Stimulated activated naive CD4-positive, alpha-beta T cell (primary cell): ENCODE measurements at regions not wholly inside any gene's neighbourhood (a gene's known extent, or its start where the extent isn't known, plus 50 kb on each side); places are given as distances from the start of the nearest gene placed in this dataset.
"Not testable (repeated sequence)": the region's sequence is repeated elsewhere in the genome, so short reads cannot be mapped to it uniquely, and the experiment has no call there.

Experiments used
- DNase-seq, 6 experiments: peaks; one replicate each; lab custom pipeline; 2025; lab: John Stamatoyannopoulos, UW

- no peak for DNase-seq
These were observed 101.9 kb upstream of the ADAMTS5 start for GRCh38 chr21:27068811-27069210.

GRCh38 chr21:27067226-27067625 lies 100.3 kb upstream of the ADAMTS5 start:
- DNase-seq = no peak

DNA sequence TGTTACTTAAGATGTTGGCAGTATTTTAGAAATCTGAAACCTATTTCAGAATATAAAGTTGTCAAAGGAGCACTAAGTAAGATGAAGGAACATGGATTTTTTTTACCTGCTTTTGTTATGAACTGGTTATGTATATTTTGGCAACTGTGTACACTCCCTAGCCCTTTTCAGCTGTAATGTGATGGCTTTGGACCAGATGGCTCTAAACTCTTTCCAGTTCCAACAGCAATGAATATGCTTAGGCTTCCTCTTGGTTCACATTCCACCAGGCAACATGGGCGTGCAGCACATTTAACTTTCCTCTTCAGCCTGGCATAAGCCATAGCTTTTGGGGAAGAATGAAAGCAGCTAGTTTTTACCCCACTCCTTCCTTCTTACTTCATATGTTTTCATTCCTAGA lies 95.6 kb upstream of the ADAMTS5 start:
- DNase-seq = no peak

- no peak for DNase-seq
These were observed 94.9 kb upstream of the ADAMTS5 start for GRCh38 chr21:27061770-27062169.

GRCh38 chr21:27060190-27060589 lies 93.3 kb upstream of the ADAMTS5 start:
- no peak for DNase-seq

DNA sequence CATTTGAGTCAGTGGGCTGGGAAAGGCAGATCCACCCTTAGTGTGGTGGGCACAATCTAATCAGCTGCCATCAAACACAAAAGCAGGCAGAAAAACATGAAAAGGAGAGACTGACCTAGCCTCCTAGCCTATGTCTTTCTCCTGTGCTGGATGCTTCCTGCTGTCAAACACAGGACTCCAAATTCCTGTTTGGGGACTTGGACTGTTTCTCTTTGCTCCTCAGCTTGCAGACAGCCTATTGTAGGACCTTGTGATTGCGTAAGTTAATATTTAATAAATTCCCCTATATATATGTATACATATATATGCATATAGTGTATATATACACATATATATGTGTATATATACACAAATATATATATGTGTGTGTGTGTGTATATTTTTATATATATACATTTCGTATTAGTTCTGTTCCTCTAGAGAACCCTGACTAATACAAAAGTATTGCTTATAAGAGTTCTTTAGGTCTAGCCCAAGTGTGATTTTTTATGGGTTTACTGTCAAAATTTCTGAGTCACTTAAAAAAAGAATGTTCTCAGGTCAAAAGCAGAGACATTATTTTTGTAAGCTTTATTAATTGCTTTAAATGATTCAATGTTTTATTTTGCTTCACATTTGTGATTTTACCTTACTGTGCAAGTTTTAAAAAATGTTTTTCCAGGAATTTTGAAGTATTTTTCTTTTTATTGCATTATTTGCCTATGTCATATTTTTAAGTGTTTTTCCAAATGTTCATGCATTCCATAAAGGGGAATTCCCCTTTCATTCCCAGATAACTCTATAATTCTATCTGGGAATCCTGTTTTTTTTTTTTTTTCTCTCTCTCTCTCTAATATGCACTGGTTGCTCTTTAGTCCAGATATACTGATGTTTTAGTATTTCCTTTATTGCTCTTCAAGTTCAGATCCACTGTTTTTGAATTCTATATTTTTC lies 92.1 kb upstream of the ADAMTS5 start:
- DNase-seq = peak in 3 of 6 experiments; percentile 11 to 31 (median 28)

- no peak for DNase-seq
These were observed 91.1 kb upstream of the ADAMTS5 start for GRCh38 chr21:27057997-27058396.

DNA sequence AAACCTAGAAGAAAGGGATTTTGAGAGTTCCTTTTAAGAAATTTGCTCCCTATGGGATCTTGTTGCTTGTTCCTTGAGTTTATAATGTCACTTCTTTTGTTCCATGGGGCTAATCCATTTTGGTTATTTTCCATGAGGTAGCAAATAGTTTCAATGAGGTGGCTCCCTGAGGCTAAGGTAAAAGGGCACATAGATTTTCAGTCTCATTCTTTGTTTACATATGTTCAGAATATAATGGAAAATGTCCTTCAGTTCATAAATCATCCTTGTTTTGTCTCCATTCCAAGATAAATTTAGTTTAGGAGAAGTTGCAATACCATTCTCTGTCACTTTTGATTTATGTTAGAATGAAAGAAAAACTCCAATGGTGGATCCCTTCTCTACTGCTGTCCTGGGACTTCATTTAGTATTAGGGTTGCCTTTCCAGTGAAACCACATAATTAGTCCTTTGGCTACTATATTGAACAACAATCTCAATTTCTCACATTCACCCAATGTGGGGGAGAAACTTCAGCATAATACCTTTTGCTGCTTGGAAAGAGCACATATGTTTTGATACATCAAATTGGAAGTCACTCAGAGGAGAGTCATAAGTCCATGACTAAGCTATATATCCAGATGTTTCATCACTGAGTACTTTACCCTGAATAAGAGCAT lies 80.9 kb upstream of the ADAMTS5 start:
- DNase-seq = no peak

- no peak for DNase-seq
These were observed 80.4 kb upstream of the ADAMTS5 start for GRCh38 chr21:27047283-27047657.

GRCh38 chr21:27045281-27045985 lies 78.5 kb upstream of the ADAMTS5 start:
- no peak for DNase-seq

GRCh38 chr21:27043377-27043776 lies 76.5 kb upstream of the ADAMTS5 start:
- DNase-seq = no peak

DNA sequence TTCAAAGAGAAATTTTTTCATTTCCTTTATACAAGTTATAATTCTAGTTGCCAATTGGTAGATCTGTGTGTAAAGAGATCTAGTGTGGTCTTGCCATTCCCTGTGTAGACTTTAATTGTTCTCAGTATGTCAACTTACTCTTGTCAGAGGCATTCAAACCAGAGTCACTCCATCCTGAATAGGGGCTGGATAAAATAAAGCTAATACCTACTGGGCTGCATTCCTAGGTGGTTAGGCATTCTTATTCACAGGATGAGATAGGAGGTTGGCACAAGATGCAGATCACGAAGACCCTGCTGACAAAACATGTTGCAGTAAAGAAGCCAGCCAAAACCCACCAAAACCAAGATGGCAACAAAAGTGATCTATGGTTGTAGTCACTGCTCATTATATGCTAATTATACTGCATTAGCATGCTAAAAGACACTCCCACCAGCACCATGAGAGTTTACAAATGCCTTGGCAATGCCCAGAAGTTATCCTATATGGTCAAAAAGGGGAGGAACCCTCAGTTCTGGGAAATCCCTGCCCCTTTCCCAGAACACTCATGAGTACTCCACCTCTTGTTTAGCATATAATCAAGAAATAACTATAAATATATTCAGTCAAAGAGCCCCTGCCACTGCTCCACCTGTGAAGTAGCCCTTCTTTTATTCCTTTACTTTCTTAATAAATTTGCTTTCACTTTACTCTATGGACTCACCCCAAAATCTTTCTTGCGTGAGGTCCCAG lies 74.0 kb upstream of the ADAMTS5 start:
- no peak for DNase-seq

DNA sequence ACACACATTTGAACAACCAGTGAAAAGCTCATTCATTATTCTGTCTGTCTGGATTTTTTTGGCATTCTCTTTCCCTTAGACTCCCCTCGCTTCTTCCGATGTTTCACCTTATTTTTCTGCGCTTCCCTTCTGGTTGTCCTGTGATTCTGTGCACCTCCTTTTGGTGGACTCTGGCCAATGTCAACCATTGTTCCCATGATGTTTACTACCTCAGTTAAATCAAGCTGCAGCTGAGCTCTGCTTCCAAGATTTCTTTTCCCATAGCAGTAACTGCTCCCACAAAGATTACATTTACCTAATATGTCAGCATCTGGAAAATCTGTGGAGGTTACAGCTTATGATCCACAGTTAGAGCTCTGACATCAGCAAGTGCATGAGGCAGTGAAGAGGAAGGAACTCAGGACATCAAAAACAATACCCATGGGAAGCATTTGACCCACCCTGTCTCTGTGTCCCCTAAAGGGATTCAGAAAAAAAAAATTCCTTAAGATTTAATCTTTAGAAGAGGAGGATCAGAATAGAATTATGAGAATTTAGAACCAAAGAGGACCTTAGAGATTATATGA lies 69.9 kb upstream of the ADAMTS5 start:
- no peak for DNase-seq

DNA sequence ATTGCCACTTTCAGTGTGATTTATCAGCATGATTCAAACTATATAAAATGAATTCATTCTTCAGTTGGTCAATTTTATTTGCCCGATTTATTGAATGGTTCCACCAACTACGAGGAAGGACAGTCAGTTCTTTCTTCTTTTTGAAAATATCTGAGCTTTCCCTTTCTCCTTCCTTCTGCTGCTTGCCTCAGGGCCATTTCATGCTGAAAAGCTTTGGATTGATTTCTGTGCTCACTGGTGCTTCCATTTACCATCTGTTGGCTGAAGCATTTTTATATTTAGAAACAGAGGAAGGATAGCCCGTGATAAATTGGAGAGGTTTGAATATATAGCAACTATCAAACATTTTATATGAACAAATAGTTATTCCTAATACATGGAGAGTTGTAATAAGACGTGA lies 68.9 kb upstream of the ADAMTS5 start:
- no peak for DNase-seq

- DNase-seq = no peak
These were observed 67.9 kb upstream of the ADAMTS5 start for GRCh38 chr21:27034796-27035195.

GRCh38 chr21:27033471-27033870 lies 66.6 kb upstream of the ADAMTS5 start:
- no peak for DNase-seq

DNA sequence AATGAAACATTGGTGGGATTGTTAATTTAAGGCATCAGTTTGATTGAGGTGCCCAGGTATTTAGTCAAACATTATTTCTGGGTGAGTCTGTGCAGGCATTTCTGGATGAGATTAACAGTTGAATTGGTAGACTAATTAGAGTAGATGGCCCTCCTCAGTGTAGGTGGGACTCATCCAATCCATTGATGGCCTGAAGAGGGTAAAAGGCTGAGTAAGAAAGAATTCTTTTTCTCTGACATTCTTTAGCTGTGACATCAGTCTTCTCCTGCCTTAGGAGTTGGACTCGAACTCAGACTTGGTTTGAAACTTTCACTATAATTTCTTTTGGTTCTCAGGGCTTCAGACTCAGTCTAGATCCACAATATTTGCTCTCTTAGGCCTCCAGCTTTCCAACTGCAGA lies 59.6 kb upstream of the ADAMTS5 start:
- no peak for DNase-seq

GRCh38 chr21:27025708-27026107 lies 58.8 kb upstream of the ADAMTS5 start:
- not testable (repeated sequence) for DNase-seq

- no peak for DNase-seq
These were observed 58.1 kb upstream of the ADAMTS5 start for GRCh38 chr21:27024971-27025370.

- DNase-seq = no peak
These were observed 57.4 kb upstream of the ADAMTS5 start for GRCh38 chr21:27024301-27024700.

GRCh38 chr21:27023186-27023585 lies 56.3 kb upstream of the ADAMTS5 start:
- DNase-seq = no peak

GRCh38 chr21:27021801-27022200 lies 54.9 kb upstream of the ADAMTS5 start:
- no peak for DNase-seq
